Posterior cingulate gyrus (tissue), 11 donors: ENCODE measurements at regions not wholly inside any gene's neighbourhood (a gene's known extent, or its start where the extent isn't known, plus 50 kb on each side); places are given as distances from the start of the nearest gene placed in this dataset.
A peak's percentile ranks its signal among the peaks of the same experiment; 100 is the strongest.
"Not testable (repeated sequence)": the region's sequence is repeated elsewhere in the genome, so short reads cannot be mapped to it uniquely, and the experiment has no call there.

Experiments used
- DNase-seq, 10 donors: peaks; one replicate each; pipeline versions ENCODE4 v3.0.0 to v3.0.0-alpha.2; 2020 to 2021; ENCODE audit warnings: mixed read lengths in 3 of 10
- intact Hi-C: fragments of 100-400 bp; cut with DNase I; formaldehyde crosslinking; loops from one replicate; pipeline ENCODE4 v1.15.1; 2023

DNA sequence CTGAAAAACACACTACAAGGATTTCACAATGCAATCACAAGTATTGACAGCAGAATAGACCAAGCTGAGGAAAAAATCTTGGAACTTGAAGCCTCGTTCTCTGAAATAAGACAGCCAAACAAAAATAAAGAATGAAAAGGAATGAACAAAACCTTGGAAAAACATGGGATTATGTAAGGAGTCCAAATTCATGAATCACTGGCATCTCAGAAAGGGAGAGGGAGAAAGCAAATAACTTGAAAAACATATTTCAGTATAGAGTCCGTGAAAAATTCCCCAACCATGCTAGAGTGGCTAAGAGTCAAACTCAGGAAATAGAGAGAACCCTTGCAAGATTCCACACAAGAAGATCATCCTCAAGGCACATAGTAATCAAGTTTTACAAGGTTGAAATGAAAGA is 178.5 kb upstream of the CTSO start:
- intact Hi-C loops, result no loop called here
- no peak for DNase-seq

DNA sequence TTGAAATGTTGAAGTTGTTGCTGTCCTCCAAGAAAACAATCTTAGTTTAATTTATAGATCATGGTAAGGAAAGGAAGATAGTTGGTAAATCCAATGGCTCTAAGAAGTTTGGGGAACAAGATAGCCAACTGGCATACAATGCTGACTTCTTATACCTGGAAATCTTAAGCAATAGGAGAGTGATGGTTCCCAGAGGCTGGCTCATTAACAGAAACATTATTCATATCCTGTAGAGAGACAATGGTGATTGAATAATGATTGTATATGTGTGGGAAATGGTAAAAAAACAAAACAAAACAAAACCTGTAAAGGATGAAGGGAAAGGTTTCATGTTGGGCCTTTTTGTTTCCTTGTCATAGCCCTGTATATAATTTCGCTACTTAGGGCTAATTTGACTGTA is 174.9 kb upstream of the CTSO start:
- no peak for DNase-seq
- intact Hi-C loops, result no loop called here

DNA sequence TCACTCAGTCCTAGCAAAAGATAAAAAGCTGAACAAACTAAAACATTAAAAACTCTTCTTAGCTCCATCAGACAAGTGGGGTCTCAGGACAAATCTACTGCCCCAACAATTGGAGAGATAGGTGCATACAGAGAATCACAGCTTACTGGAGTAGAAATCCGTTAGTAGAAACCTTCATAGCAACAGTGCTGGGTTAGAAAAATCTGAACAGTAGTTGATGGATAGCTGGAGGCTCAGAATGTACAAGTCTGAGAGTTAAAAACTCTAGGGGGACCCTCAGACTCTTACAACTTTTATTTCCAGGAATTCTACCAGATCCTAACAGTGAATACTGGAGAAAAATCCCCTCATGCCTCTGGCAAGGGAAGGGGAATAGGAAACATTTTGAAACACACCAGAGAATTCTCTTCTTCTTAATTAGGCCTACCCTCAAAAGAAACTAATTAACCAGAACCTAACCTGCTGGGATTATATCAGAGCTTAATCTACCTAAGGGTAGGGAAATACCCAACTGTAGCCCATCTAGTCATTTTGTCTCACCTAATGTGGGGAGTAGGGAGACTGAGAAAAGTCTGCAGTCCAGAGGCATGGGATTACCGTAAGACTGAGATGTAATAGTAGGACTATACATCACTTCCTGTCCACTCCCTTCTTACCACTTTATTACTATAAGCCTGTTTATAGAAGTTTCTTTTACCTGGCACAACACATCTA is 165.0 kb upstream of the CTSO start:
- intact Hi-C loops, result no loop called here
- DNase-seq, result no peak

DNA sequence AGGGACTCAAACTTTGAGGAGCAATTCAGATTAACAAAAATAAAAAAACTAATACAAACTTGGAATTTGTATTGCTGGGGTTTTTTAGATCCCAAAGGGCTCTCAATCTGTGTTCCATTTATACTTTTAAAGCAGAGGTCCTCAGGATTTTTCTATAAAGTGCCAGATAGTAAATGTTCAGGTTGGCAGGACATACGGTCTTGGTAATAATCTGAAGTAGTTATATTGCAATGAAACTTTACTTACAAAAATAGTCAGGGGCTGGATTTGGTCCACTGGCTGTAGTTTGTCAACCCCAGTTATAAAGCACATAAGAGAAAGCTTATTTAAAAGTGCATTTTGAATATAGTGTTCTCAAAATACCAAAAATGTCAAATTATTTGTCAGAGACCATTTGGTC is 164.1 kb upstream of the CTSO start:
- intact Hi-C loops, result no loop called here
- no peak for DNase-seq

DNA sequence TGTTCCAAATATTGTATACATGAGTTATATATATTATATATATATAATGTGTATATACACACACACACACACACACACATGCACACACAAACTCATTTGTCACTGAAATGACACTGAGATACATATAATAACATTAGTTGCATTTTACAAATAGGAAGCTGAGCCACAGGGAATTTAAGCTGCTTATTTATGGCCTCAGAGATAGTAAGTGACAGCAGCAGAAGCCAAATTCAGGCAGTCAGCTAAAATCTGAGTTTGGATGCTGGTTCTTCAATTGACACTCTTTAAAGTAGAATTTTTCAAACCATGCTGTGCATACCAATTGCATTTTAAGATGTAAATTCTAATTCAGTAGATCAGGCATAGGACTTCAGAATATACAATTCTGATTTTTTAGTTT is 163.3 kb upstream of the CTSO start:
- no peak for DNase-seq
- intact Hi-C loops, result no loop called here

DNA sequence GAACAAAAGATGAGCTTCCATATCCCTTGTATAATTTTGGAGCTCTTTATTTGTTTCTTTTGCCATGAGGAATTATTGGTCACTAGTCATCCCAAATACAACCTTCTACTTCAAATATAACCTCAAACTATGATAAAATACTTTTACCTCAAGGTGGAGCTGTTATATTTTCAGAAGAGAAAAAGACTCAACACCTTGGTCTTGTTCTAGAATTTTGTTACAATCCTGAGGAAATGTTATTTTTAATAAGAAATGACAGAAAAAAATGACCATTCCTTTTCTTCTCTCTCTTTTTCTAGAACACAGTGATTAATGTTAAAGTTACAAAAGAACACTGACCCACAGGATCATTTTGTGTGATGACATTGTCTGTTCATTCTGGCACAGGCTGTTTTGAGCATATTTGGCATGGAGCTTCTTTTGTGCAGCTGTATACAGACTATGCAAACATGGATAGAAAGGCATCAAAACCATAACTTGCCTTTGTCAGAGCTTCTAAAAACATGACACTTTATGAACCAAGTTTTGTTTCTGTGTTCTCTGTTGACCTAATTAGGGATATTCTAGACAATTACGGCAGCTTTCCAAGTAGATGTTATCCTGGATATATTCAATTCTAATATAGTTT is 159.6 kb upstream of the CTSO start:
- no peak for DNase-seq
- intact Hi-C loops, result no loop called here

DNA sequence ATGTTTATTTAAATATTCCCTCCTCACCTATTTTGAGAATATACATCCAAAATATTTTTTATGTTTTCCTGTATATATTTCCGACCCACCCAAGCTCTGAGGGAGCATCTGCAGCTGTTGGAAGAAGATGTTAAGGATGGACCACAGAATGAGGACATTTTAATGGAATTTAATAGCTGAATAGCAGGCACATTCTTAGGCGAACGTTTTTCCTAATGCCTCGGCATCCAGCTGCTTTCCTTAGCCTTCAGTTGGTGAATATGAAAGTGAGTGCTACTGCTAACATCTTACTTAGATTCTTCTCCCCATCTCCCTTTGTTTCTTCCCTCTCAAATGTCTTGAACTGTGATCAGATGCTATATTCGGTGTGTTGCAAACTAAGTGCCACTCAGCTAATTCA is 158.0 kb upstream of the CTSO start:
- DNase-seq, result no peak
- intact Hi-C loops, result no loop called here

DNA sequence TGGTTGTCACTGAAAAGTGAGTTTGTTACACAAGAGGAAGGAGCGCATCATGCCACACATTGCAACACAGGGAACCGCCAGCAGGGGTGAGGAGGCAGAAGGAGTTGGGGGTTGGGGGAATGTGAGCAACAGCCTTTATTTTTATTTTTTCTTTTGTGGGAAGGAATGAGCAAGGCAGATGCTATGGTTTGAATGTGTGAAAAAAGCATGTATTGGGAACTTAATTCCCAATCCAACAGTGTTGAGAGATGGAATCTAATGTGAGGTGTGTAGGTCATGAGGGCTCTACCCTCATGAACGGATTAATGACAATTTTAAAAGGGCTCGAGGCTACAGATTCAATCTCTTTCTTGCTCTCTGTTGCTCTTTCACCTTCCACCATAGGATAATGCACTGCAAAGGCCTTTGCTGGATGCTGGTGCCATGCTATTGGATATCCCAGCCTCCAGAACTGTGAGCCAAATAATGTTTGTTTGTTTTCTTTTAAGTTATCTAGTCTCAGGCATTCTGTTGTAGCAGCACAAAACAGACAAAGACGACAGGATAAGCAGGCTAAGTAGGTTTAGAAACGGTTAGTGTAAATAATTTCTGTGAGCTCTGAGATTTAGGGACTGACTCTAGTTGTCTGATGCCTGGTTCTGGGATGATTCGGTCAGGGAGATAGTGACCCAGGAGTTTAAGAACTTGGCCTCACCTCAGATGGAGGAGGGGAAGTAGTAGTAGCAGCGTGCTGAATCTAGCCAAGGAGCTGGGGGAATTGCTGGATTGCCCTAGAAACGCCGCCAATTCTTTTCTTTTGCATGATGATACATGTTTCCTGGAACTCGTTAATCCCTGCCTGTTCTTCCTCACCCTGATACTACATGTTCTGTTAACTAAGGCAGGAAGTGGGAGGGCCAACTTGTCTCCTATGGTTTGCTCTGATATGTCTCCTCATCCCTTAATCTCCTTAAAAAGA is 156.6 kb upstream of the CTSO start:
- intact Hi-C loops, result no loop called here
- no peak for DNase-seq

DNA sequence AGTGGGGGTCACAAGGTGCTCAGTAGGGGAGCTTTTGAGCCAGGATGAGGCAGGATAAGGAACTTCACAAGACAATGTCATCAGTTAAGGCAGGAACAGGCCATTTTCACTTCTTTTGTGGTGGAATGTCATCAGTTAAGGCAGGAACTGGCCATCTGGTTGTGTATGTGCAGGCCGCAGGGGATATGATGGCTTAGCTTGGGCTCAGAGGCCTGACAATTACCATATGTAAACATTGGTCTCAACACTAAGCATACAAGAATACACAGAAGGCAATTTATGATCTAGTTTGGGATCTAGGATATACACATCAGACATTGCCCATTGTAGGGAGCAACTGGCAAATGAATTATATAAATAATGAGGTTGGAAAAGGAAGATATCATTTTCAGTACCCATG is 155.4 kb upstream of the CTSO start:
- DNase-seq, intact Hi-C loops: not testable (repeated sequence)

DNA sequence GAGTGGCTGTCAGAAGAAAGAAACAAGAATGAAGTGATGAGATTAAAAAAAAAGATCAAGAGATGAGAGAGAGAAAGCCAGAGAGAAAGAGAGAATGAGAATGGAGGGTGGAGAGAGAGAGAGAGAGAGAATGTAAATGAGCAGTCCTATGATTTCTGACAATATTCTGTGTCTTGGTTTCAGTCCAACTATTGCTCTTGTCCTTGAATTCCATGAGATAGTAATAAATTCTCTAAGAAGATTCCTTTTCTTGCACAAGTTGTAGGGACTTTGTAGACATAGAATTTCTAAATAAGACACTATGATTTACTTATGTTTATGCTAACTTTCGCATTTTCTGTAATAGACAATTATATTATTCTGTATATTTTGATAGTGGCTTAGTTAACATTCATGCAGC is 149.6 kb upstream of the CTSO start:
- DNase-seq, result no peak
- intact Hi-C loops, result no loop called here

DNA sequence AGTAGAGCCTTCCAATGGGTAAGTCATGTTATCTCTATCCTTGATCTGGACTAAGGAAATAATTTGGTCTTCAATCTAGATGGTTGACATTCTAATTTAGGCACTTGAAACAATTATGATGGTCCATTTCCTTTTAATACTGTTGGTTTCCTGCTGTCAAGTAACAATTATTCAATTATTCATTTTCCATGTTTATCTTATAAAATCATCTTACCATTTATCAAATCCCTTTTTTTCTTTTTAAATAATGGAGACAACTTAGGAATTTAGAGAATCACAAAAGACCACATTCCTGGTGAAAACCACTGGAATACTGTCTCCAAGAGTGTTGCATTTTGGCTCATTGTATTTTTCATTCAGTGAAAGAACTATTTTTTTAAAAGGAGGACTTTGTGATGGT is 148.7 kb upstream of the CTSO start:
- intact Hi-C loops, result no loop called here
- DNase-seq, result no peak

DNA sequence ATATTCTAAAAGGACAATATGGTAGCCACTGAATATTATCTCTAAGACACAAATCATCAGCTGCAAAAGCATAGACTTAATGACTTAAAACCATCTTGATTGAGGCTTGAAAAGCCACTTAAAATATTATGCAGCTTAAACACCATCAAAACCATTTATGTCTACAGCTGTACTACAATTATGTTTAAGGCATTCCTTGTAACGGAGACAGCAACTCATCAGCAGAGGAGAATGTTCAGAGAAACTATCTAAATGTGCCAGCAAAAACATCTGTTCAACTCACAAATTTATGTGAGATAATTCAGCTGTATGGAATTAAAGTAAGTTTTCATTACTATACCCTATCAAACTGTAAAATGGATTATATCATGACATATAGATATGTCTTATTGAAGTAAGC is 147.9 kb upstream of the CTSO start:
- intact Hi-C loops, result no loop called here

DNA sequence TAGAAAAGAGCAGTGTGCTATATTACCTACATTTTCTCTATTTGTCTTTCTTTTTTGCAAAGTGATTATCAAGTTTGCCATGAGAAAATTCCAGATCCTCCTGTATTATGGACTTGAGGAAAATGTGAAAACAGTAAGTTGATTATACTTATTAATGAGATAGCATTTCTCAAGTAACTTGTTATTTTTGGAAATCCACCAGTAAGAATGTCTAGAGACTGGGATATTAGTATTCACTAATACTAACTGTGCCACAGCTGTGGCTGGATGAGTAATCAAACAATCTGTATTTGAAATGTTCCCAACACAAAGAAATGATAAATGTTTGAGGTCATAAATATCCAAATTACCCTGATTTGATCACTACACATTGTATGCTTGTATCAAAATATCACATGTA is 147.0 kb upstream of the CTSO start:
- intact Hi-C loops, result no loop called here
- DNase-seq, result no peak

More for the DNA sequence above, 147.9 kb upstream of the CTSO start:
- no peak for DNase-seq

DNA sequence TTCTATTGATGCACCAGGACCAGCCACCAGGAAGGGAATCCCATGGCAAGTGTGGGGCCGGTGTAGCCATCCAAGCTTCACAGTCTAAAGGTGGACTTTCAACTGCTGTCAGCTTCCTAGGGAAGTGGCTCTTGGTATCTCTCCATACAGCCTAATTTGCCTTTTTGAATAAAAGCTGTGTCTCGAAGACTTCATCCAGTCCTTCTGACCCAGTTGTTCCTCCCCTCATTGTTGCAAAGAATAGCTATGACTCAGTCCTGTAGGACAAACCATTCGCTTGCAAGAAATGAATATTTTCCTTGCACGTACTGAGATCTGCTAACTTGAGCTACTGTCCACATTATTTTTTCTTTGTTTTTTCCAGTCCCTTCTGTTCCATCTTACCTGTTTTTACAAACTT is 145.1 kb upstream of the CTSO start:
- intact Hi-C loops, result no loop called here
- no peak for DNase-seq

DNA sequence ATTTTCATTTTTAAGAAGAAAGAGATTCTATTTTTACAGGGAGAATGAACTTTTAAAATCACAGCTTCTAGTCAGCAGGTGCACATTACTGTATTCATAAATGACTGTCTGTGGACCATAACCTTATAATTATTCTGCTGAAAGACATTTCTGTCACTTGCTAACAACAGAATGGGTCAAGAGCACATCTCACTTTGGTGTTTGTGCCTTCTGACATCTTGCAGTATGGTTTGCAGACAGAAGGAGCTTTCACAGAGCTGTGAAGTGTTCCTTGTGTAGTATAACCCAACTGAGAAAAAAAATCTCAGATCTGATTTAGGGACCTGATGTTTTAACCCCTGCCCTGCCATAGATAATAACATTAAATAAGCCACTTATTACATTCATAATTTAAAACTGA is 131.4 kb upstream of the CTSO start:
- DNase-seq, result no peak
- intact Hi-C loops, result no loop called here

DNA sequence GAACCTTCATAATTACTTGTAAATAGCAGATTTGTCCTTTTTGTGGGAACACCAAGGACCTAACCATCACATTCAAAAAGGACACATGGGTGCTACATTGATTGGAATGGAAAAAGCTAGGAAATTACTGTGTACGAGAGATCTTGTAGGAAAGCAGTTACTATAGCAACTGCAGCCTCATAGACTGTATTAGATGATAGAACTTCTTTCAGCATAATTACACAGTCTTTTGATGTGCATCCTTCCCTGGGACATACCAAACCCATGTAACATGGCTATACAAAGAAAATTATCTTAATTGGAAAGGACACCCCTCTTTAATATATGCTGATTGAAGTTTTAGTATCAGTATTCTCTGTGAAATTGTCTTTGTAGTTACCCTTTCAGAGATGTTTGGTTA is 130.7 kb upstream of the CTSO start:
- no peak for DNase-seq
- intact Hi-C loops, result no loop called here

DNA sequence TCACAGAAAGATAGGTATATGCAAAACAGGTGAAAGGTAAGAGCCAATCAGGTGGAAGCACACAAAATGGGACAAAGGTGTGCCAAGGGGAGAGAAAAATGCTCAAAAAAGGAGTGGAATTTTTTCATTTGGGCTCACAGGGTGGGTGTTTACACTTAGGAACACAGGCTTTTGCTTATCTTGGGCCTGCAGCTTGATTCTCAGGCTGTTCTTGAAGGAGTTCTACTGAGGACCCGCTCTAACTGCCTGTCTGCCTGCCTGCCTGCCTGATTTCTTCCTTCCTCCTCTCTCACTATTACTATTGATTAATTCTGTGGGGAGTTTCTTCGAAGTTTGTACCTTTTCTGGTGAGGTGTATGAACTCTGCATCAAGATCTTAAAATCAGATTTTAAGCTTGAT is 120.3 kb upstream of the CTSO start:
- intact Hi-C loops, result no loop called here
- no peak for DNase-seq

DNA sequence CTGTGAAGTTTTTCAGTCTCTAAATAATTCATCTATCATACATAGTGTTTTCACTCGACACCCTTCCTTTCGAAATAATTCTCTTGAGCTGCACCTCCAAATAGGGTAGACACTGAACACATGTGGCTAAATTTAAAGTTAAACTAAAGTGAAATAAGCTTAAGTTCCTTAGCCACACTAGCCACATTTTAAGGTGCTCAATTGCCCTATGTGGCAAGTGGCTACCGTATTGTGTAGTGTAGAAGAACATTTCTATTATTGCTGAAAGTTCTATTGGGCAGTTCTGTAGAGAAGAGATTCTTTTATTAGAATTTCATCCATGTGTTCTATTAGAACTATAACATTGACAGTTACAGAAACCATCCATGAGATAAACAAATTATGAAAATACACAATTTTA is 107.0 kb upstream of the CTSO start:
- DNase-seq, result no peak
- intact Hi-C loops, result no loop called here

DNA sequence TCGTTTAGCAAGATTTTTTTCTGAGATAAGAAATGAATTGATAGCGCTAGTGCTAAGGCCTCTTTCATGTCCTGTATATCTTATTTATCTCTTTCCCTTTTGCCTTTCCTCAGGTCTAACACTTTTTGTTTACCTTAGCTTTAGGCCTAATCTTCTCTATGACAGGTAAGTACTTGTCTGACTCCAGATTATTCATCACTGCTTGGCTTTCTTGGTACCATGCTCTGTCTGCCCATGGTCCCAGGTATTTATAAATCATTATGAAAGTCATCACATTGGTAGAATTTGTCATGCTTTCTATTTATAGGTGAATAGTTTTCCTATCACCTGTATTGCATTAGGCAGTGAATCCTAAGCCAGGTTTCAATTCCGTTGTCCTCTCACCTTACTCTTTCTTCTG is 99.5 kb upstream of the CTSO start:
- intact Hi-C loops, result no loop called here

DNA sequence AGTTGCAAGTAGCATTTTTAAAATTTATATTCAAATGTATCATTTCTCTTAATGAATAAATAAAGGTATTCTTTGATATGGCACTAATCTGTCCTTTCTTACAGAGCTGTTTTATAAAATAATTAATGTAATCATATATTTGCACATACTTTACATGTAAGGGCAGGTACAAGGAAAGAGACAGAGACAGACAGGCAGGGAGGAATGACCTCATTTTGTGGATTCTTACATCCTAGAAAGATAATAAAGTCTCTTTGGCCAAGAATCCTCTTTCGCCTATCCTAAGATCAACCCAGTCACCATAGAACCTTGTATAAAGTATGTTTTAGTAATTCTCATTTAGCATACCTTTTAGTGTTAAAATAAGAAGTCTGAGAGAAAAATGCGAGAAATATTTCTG is 98.5 kb upstream of the CTSO start:
- intact Hi-C loops, result no loop called here

More for the DNA sequence above, 99.5 kb upstream of the CTSO start:
- DNase-seq, result no peak

DNA sequence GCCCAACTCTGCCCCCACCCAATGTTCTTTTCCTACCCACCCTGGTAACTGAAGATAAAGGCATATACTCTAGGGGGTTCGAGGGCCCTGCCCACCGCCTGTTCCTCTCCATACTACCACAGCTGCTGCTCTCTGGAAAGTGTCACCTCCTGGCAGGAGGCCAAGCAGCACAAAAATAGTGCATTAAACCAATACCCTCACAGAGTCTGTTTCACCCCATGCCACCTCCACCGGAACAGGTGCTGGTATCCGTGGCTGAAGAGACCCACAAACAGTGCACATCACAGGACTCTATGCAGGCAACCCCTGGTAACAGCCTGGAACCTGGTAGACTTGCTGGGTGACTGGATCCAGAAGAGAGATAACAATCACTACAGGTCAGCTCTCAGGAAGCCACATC is 85.1 kb upstream of the CTSO start:
- intact Hi-C loops, result no loop called here
- DNase-seq, result peak in 1 of 10 donors; percentile 52

More for the DNA sequence above, 98.5 kb upstream of the CTSO start:
- DNase-seq, result no peak

DNA sequence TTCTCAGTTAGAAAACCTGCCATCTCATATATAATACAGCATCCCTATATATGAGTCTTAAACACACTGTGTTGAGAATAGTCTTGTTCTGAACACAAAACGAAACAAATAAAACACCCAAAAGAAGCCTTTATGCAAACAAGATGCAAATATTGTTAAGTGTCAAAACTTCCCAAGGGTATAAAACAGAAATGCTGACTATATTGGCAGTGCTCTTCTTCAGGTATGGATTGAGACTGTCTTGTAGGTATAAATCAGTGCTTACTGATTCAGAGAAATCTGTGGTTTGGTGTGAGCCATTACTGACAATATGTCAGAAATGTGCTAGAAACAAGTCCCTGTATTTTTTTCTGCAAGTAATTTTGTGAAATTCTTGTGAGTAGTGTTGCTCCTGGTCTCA is 82.8 kb upstream of the CTSO start:
- intact Hi-C loops, result no loop called here
- DNase-seq, result no peak
